ENCODE measurements at regions not wholly inside any gene's neighbourhood (a gene's known extent, or its start where the extent isn't known, plus 50 kb on each side); places are given as distances from the start of the nearest gene placed in this dataset.

DNA sequence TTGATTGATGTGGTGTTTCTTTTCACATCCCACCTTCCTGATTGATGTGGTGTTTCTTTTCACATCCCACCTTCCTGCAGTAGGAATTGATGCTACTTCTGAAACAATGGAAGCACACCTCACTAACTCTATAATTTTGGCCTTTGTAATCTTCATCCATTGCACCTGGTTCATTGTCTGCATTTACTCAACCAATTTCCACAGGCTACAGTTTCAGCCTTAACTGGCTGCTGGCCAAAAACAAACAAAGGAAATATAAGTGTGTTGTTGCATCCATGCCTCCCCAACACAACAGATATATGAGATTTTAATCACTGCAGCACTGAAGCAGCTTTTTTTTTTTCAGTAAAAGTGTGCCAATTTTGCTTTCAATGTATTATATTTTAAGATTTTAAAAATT, 867.6 kb upstream of the PCDH7 start:
- Mint-ChIP-seq H3K9me3 (ENCODE audit: insufficient read depth) (no peaks in the 10 kb centered on the region), H3K27me3 (no peaks in the 10 kb centered on the region), H3K4me1 (no peaks in the 10 kb centered on the region), H3K4me3 (no peak overlapping the region), H3K27ac (no peak overlapping the region)
- Histone ChIP-seq H3K79me2 (ENCODE audit: control insufficient read depth, insufficient read depth, low read length) (no peaks in the 10 kb centered on the region), H3K4me3 (ENCODE audit: control extremely low read depth in 1 of 5, extremely low read depth in 1 of 5, insufficient read depth in 1 of 5, low read depth in 2 of 5, low read length in 4 of 5) (no peak overlapping the region), H2AFZ (ENCODE audit: insufficient read depth, low read depth, low read length, poor library complexity, severe bottlenecking) (no peak overlapping the region), H3K4me2 (replicated peaks; ENCODE audit: low read depth, low read length, poor library complexity, severe bottlenecking) (no peak overlapping the region), H3K9ac (ENCODE audit: low read length) (no peak overlapping the region), H3K27ac (ENCODE audit: low read length in 2 of 2) (no peak overlapping the region), H3K9me3 (ENCODE audit: control extremely low read depth in 1 of 3, control insufficient read depth in 2 of 3, insufficient read depth in 1 of 3, low read length in 2 of 3) (no peaks in the 10 kb centered on the region), H3K36me3 (replicated peaks in 1 of 2; ENCODE audit: control extremely low read depth in 1 of 2, control insufficient read depth in 1 of 2, extremely low read depth in 1 of 2, insufficient read depth in 2 of 2, low read length in 1 of 2) (no peaks in the 10 kb centered on the region), H4K20me1 (ENCODE audit: control insufficient read depth, insufficient read depth, low read length, poor library complexity, severe bottlenecking) (no peaks in the 10 kb centered on the region), H3K4me1 (ENCODE audit: control insufficient read depth in 2 of 2, insufficient read depth in 2 of 2, low read length in 2 of 2) (no peaks in the 10 kb centered on the region), H3K27me3 (replicated peaks in 1 of 4; ENCODE audit: control extremely low read depth in 1 of 4, control insufficient read depth in 3 of 4, insufficient read depth in 4 of 4, low read length in 3 of 4) (no peaks in the 10 kb centered on the region)
- intact Hi-C loops (cut with micrococcal nuclease): no loop called here
- CTCF ChIA-PET: no interaction called here
- TF ChIP-seq EZH2 (IDR thresholded peaks at IDR 0.05; ENCODE audit: borderline replicate concordance, insufficient read depth, low read depth, low read length, poor library complexity, severe bottlenecking): no peak
- TF ChIP-seq, protein P1, sequence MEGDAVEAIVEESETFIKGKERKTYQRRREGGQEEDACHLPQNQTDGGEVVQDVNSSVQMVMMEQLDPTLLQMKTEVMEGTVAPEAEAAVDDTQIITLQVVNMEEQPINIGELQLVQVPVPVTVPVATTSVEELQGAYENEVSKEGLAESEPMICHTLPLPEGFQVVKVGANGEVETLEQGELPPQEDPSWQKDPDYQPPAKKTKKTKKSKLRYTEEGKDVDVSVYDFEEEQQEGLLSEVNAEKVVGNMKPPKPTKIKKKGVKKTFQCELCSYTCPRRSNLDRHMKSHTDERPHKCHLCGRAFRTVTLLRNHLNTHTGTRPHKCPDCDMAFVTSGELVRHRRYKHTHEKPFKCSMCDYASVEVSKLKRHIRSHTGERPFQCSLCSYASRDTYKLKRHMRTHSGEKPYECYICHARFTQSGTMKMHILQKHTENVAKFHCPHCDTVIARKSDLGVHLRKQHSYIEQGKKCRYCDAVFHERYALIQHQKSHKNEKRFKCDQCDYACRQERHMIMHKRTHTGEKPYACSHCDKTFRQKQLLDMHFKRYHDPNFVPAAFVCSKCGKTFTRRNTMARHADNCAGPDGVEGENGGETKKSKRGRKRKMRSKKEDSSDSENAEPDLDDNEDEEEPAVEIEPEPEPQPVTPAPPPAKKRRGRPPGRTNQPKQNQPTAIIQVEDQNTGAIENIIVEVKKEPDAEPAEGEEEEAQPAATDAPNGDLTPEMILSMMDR (IDR thresholded peaks at IDR 0.05): no peak
- POLR2A ChIA-PET: no interaction called here
- no peak for DNase-seq
- no peak for ATAC-seq (ENCODE audit: low read depth)

DNA sequence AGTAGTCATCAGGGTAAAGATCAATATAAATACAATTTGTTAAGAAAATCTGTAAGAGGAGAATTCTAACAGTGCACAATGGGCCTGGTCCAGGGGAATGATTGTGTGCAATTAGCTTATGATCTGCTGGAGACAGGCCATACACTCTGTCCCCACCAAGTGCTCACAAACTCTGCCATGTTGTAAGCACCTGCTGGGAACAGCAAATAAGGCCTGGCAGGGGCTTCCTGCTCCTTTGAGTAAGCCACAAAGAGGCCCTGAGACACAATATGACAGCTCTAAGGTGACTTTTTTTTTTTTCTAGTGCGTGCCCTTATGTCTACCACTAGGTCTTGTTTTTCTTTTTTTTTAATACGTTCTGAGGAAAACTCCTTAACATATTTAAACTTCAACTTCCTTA, 866.3 kb upstream of the PCDH7 start:
- ChIA-PET CTCF (no interaction called here), POLR2A (no interaction called here)
- Histone ChIP-seq H4K20me1 (ENCODE audit: control insufficient read depth, insufficient read depth, low read length, poor library complexity, severe bottlenecking) (no peaks in the 10 kb centered on the region), H3K4me3 (ENCODE audit: control extremely low read depth in 1 of 5, extremely low read depth in 1 of 5, insufficient read depth in 1 of 5, low read depth in 2 of 5, low read length in 4 of 5) (no peak overlapping the region), H3K27me3 (replicated peaks in 1 of 4; ENCODE audit: control extremely low read depth in 1 of 4, control insufficient read depth in 3 of 4, insufficient read depth in 4 of 4, low read length in 3 of 4) (no peaks in the 10 kb centered on the region), H3K36me3 (replicated peaks in 1 of 2; ENCODE audit: control extremely low read depth in 1 of 2, control insufficient read depth in 1 of 2, extremely low read depth in 1 of 2, insufficient read depth in 2 of 2, low read length in 1 of 2) (no peaks in the 10 kb centered on the region), H3K4me2 (replicated peaks; ENCODE audit: low read depth, low read length, poor library complexity, severe bottlenecking) (no peak overlapping the region), H3K9me3 (ENCODE audit: control extremely low read depth in 1 of 3, control insufficient read depth in 2 of 3, insufficient read depth in 1 of 3, low read length in 2 of 3) (no peaks in the 10 kb centered on the region), H2AFZ (ENCODE audit: insufficient read depth, low read depth, low read length, poor library complexity, severe bottlenecking) (no peak overlapping the region), H3K27ac (ENCODE audit: low read length in 2 of 2) (no peak overlapping the region), H3K79me2 (ENCODE audit: control insufficient read depth, insufficient read depth, low read length) (no peaks in the 10 kb centered on the region), H3K9ac (ENCODE audit: low read length) (no peak overlapping the region), H3K4me1 (ENCODE audit: control insufficient read depth in 2 of 2, insufficient read depth in 2 of 2, low read length in 2 of 2) (no peaks in the 10 kb centered on the region)
- intact Hi-C loops (cut with micrococcal nuclease): no loop called here
- H3K4me3 Mint-ChIP-seq: no peak overlapping the region
- no CpG with 5 or more reads among the region's 2 CpGs for WGBS (ENCODE audit: insufficient coverage)
- H3K27me3 Mint-ChIP-seq: no peaks in the 10 kb centered on the region
- no peak overlapping the region for H3K27ac Mint-ChIP-seq
- no peaks in the 10 kb centered on the region for H3K4me1 Mint-ChIP-seq
- no peak for ATAC-seq (ENCODE audit: low read depth)
- no peak for DNase-seq
- no peaks in the 10 kb centered on the region for H3K9me3 Mint-ChIP-seq (ENCODE audit: insufficient read depth)
- TF ChIP-seq, protein P1 (IDR thresholded peaks at IDR 0.05): no peak
- no peak for TF ChIP-seq EZH2 (IDR thresholded peaks at IDR 0.05; ENCODE audit: borderline replicate concordance, insufficient read depth, low read depth, low read length, poor library complexity, severe bottlenecking)

All from B cell (primary cell).